ENCODE measurements at regions not wholly inside any gene's neighbourhood (a gene's known extent, or its start where the extent isn't known, plus 50 kb on each side); places are given as distances from the start of the nearest gene placed in this dataset.

DNA sequence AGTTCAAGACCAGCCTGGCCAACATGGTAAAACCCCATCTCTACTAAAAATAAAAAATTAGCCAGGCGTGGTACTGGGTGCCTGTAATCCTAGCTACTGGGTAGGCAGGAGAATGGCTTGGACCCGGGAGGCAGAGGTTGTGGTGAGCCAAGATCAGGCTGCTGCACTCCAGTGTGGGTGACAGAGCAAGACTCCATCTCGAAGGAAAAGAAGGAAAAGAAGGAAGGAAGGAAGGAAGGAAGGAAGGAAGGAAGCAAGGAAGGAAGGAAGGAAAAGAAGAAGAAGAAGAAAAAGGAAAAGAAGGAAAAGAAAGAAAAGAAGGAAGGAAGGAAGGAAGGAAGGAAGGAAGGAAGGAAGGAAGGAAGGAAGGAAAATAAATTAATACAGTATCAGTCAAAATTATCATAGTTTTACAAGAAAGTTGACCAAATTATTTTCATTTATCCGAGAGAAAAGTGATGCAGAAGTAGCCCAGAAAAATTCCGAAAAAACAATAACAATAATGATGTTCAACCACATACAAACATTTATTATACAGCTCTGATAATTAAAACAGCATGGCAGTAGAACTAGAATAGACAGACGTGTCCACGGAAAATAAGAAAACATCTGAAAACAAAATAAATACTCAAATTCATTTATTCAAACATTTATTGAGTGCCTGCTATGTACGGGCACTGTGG lies 292.4 kb upstream of the MKLN1 start:
- Mint-ChIP-seq H3K27ac (peak overlapping the region in 1 of 7 donors; percentile 9), H3K27me3 (ENCODE audit: low read depth in 3 of 3) (peaks cover 0 to 2% (median 0%) of the 10 kb centered on the region in 3 donors), H3K9me3 (peaks cover 0 to 3% (median 0%) of the 10 kb centered on the region in 7 donors), H3K4me1 (peaks cover 20% of the 10 kb centered on the region), H3K4me3 (no peak overlapping the region), H3K36me3 (peaks cover 5 to 13% of the 10 kb centered on the region in 2 donors)
- H3K79me2 ChIP-seq (ENCODE audit: insufficient read depth, low read length): no peaks in the 10 kb centered on the region
- H3K36me3 ChIP-seq (replicated peaks in 1 of 2; ENCODE audit: control insufficient read depth in 1 of 2, insufficient read depth in 2 of 2, low read length in 2 of 2): no peaks in the 10 kb centered on the region
- WGBS (ENCODE audit: insufficient coverage): 100% methylated on average over 4 of the region's 8 CpGs
- no peak overlapping the region for H2AFZ ChIP-seq (ENCODE audit: insufficient read depth, low read depth, low read length, poor library complexity, severe bottlenecking)
- H3K27ac ChIP-seq (ENCODE audit: low read depth in 1 of 2, low read length in 2 of 2): no peak overlapping the region
- H3K27me3 ChIP-seq (ENCODE audit: control insufficient read depth in 2 of 2, insufficient read depth in 2 of 2, low read length in 2 of 2): no peaks in the 10 kb centered on the region
- no peak for DNase-seq
- no peaks in the 10 kb centered on the region for H3K9me3 ChIP-seq (replicated peaks in 1 of 2; ENCODE audit: control insufficient read depth in 1 of 2, insufficient read depth in 1 of 2, low read length in 2 of 2)
- peaks cover 0 to 9% of the 10 kb centered on the region in 2 donors for H3K4me1 ChIP-seq (ENCODE audit: control insufficient read depth in 1 of 2, insufficient read depth in 2 of 2, low read length in 2 of 2)
- H3K9ac ChIP-seq (ENCODE audit: insufficient read depth, low read length, poor library complexity, severe bottlenecking): no peak overlapping the region
- TF ChIP-seq, protein P1, sequence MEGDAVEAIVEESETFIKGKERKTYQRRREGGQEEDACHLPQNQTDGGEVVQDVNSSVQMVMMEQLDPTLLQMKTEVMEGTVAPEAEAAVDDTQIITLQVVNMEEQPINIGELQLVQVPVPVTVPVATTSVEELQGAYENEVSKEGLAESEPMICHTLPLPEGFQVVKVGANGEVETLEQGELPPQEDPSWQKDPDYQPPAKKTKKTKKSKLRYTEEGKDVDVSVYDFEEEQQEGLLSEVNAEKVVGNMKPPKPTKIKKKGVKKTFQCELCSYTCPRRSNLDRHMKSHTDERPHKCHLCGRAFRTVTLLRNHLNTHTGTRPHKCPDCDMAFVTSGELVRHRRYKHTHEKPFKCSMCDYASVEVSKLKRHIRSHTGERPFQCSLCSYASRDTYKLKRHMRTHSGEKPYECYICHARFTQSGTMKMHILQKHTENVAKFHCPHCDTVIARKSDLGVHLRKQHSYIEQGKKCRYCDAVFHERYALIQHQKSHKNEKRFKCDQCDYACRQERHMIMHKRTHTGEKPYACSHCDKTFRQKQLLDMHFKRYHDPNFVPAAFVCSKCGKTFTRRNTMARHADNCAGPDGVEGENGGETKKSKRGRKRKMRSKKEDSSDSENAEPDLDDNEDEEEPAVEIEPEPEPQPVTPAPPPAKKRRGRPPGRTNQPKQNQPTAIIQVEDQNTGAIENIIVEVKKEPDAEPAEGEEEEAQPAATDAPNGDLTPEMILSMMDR (IDR thresholded peaks at IDR 0.05): no peak
- peaks cover 98% of the 10 kb centered on the region for H4K20me1 ChIP-seq (ENCODE audit: insufficient read depth, low read length)
- no peak overlapping the region for H3K4me2 ChIP-seq (replicated peaks; ENCODE audit: extremely low read depth, low read length, poor library complexity, severe bottlenecking)
- no peak overlapping the region for H3K4me3 ChIP-seq (replicated peaks in 1 of 3; ENCODE audit: low read depth in 2 of 3, low read length in 3 of 3)
- intact Hi-C loops (cut with micrococcal nuclease): no loop called here

DNA sequence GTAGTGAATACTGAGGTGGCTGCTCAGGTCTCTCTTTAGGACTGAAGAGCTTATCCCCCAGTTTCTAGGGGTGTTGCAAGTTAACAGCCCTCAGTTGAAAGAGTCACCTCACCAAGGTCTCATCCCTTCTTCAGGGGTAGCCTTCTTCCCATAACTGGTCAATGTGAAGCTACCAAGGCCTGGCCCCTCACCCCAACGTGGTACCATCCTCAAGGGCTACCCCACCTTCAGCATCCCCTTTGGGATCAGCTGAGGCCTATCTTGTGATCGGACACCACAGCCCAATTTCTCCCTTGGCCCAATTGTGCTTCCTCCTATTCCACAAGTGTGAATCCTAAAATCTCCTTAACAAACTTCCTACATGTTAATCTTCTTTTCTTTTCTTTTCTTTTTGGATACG lies 289.5 kb upstream of the MKLN1 start:
- Histone ChIP-seq H3K27ac (ENCODE audit: low read depth in 1 of 2, low read length in 2 of 2) (no peak overlapping the region), H3K79me2 (ENCODE audit: insufficient read depth, low read length) (no peaks in the 10 kb centered on the region), H3K4me2 (replicated peaks; ENCODE audit: extremely low read depth, low read length, poor library complexity, severe bottlenecking) (no peak overlapping the region), H3K27me3 (ENCODE audit: control insufficient read depth in 2 of 2, insufficient read depth in 2 of 2, low read length in 2 of 2) (no peaks in the 10 kb centered on the region), H3K9me3 (replicated peaks in 1 of 2; ENCODE audit: control insufficient read depth in 1 of 2, insufficient read depth in 1 of 2, low read length in 2 of 2) (no peaks in the 10 kb centered on the region), H4K20me1 (ENCODE audit: insufficient read depth, low read length) (peaks cover 99% of the 10 kb centered on the region), H3K4me3 (replicated peaks in 1 of 3; ENCODE audit: low read depth in 2 of 3, low read length in 3 of 3) (no peak overlapping the region), H3K9ac (ENCODE audit: insufficient read depth, low read length, poor library complexity, severe bottlenecking) (no peak overlapping the region), H2AFZ (ENCODE audit: insufficient read depth, low read depth, low read length, poor library complexity, severe bottlenecking) (no peak overlapping the region), H3K4me1 (ENCODE audit: control insufficient read depth in 1 of 2, insufficient read depth in 2 of 2, low read length in 2 of 2) (peaks cover 0 to 9% of the 10 kb centered on the region in 2 donors), H3K36me3 (replicated peaks in 1 of 2; ENCODE audit: control insufficient read depth in 1 of 2, insufficient read depth in 2 of 2, low read length in 2 of 2) (no peaks in the 10 kb centered on the region)
- Mint-ChIP-seq H3K4me3 (no peak overlapping the region), H3K9me3 (peaks cover 0 to 3% (median 0%) of the 10 kb centered on the region in 7 donors), H3K4me1 (peaks cover 19% of the 10 kb centered on the region), H3K27me3 (ENCODE audit: low read depth in 3 of 3) (peaks cover 0 to 2% (median 0%) of the 10 kb centered on the region in 3 donors), H3K36me3 (peaks cover 8 to 16% of the 10 kb centered on the region in 2 donors), H3K27ac (peak overlapping the region in 2 of 7 donors; percentile 40 to 63)
- 100% methylated on average over 2 of the region's 3 CpGs for WGBS (ENCODE audit: insufficient coverage)
- DNase-seq: no peak
- intact Hi-C loops (cut with micrococcal nuclease): no loop called here
- TF ChIP-seq, protein P1 (IDR thresholded peaks at IDR 0.05): no peak

Measured in CD14-positive monocyte (primary cell).